Hepatocyte (in vitro differentiated cells): ENCODE measurements at regions not wholly inside any gene's neighbourhood (a gene's known extent, or its start where the extent isn't known, plus 50 kb on each side); places are given as distances from the start of the nearest gene placed in this dataset.

Experiments used
- DNase-seq: peaks from one replicate; pipeline ENCODE4 v3.0.0-alpha.2; 2016; ENCODE audit warnings: low spot score
- H2AFZ ChIP-seq: fragments of 200-600 bp; sonication (generic); 2 replicates; pipeline ENCODE4 v1.6.0; 2016; ENCODE audit warnings: antibody characterized with exemption, mild to moderate bottlenecking
- H3K27ac ChIP-seq: fragments of 200-600 bp; sonication (generic); 2 replicates; pipeline ENCODE4 v1.5.1; 2016; ENCODE audit warnings: mild to moderate bottlenecking
- H3K27me3 ChIP-seq: fragments of 200-600 bp; sonication (generic); 2 replicates; pipeline ENCODE4 v1.6.1; 2016
- H3K36me3 ChIP-seq: fragments of 200-600 bp; sonication (generic); replicated peaks from 2 replicates; pipeline ENCODE4 v1.5.1; 2016; ENCODE audit warnings: low read depth; ENCODE audit not compliant: insufficient read depth
- H3K4me1 ChIP-seq: fragments of 200-600 bp; sonication (generic); 2 replicates; pipeline ENCODE4 v1.5.1; 2016; ENCODE audit warnings: mild to moderate bottlenecking, moderate library complexity; ENCODE audit not compliant: insufficient read depth
- H3K4me2 ChIP-seq: fragments of 200-600 bp; sonication (generic); 2 replicates; pipeline ENCODE4 v1.6.0; 2016
- H3K4me3 ChIP-seq: fragments of 200-600 bp; sonication (generic); 2 replicates; pipeline ENCODE4 v1.5.1; 2016; ENCODE audit warnings: mild to moderate bottlenecking
- H3K79me2 ChIP-seq: fragments of 200-600 bp; sonication (generic); 2 replicates; pipeline ENCODE4 v1.6.0; 2017; ENCODE audit warnings: mild to moderate bottlenecking
- H3K9me2 ChIP-seq: fragments of 200-600 bp; sonication (generic); replicated peaks from 2 replicates; pipeline ENCODE4 v1.6.0; 2017; ENCODE audit warnings: mild to moderate bottlenecking; ENCODE audit not compliant: insufficient read depth
- H3K9me3 ChIP-seq: fragments of 200-600 bp; sonication (generic); 2 replicates; pipeline ENCODE4 v1.5.1; 2016; ENCODE audit warnings: low read depth, mild to moderate bottlenecking
- H4K20me1 ChIP-seq: fragments of 200-600 bp; sonication (generic); 2 replicates; pipeline ENCODE4 v1.6.0; 2016; ENCODE audit warnings: mild to moderate bottlenecking; ENCODE audit not compliant: insufficient read depth, poor library complexity, severe bottlenecking
- CTCF ChIP-seq: fragments of 200-600 bp; sonication (generic); IDR thresholded peaks from 2 replicates; pipeline ENCODE4 v1.5.1; 2016; ENCODE audit warnings: antibody characterized with exemption, mild to moderate bottlenecking; ENCODE audit not compliant: poor library complexity
- EZH2 ChIP-seq: fragments of 200-600 bp; sonication (generic); IDR thresholded peaks from 2 replicates; pipeline ENCODE4 v1.6.1; 2016; ENCODE audit warnings: antibody characterized with exemption, mild to moderate bottlenecking, borderline replicate concordance
- EZH2phosphoT487 ChIP-seq: fragments of 200-600 bp; sonication (generic); IDR thresholded peaks from one replicate; pipeline ENCODE4 v1.6.1; 2018; ENCODE audit warnings: antibody characterized with exemption, mild to moderate bottlenecking, low read depth, moderate library complexity; ENCODE audit not compliant: unreplicated experiment, severe bottlenecking
- WGBS: methylation state at CpG from one replicate; pipeline ENCODE4 v1.1.6; 2016; ENCODE audit warnings: low lambda C conversion rate; ENCODE audit errors: missing lambda C conversion rate; 5-methylcytosine and 5-hydroxymethylcytosine counted together

- no peaks in the 10 kb centered on the region for H3K36me3 ChIP-seq
- H3K79me2 ChIP-seq, result no peaks in the 10 kb centered on the region
- H2AFZ ChIP-seq, result no peak overlapping the region
- no peaks in the 10 kb centered on the region for H3K9me2 ChIP-seq
- H3K9me3 ChIP-seq, result no peaks in the 10 kb centered on the region
- DNase-seq, result peak; percentile 23
- no peaks in the 10 kb centered on the region for H3K27me3 ChIP-seq
- no peaks in the 10 kb centered on the region for H3K4me1 ChIP-seq
- no peaks in the 10 kb centered on the region for H4K20me1 ChIP-seq
- no peak overlapping the region for H3K4me3 ChIP-seq
- no peak overlapping the region for H3K27ac ChIP-seq
- no peak for TF ChIP-seq EZH2phosphoT487
- no peak for TF ChIP-seq CTCF
- TF ChIP-seq EZH2, result no peak
- no peak overlapping the region for H3K4me2 ChIP-seq
- WGBS, result 62% methylated on average over 10 of the region's 10 CpGs
Measured at GRCh38 chr7:106588422-106589197, 72.3 kb downstream of the CCDC71L start.

- TF ChIP-seq CTCF (no peak), EZH2 (no peak), EZH2phosphoT487 (no peak)
- H3K79me2 ChIP-seq, result no peaks in the 10 kb centered on the region
- no peaks in the 10 kb centered on the region for H3K4me1 ChIP-seq
- no peak overlapping the region for H2AFZ ChIP-seq
- DNase-seq, result no peak
- H3K4me2 ChIP-seq, result no peak overlapping the region
- WGBS, result 85% methylated on average over 7 of the region's 7 CpGs
- no peak overlapping the region for H3K4me3 ChIP-seq
- H3K9me2 ChIP-seq, result no peaks in the 10 kb centered on the region
- no peaks in the 10 kb centered on the region for H3K9me3 ChIP-seq
- H3K27me3 ChIP-seq, result no peaks in the 10 kb centered on the region
- H3K36me3 ChIP-seq, result no peaks in the 10 kb centered on the region
- no peaks in the 10 kb centered on the region for H4K20me1 ChIP-seq
- no peak overlapping the region for H3K27ac ChIP-seq
Measured at GRCh38 chr7:106584914-106585759, 75.8 kb downstream of the CCDC71L start.

- H4K20me1 ChIP-seq, result no peaks in the 10 kb centered on the region
- no peaks in the 10 kb centered on the region for H3K79me2 ChIP-seq
- 83% methylated on average over 5 of the region's 5 CpGs for WGBS
- H3K4me2 ChIP-seq, result no peak overlapping the region
- no peaks in the 10 kb centered on the region for H3K4me1 ChIP-seq
- H3K4me3 ChIP-seq, result no peak overlapping the region
- H2AFZ ChIP-seq, result no peak overlapping the region
- TF ChIP-seq CTCF (no peak), EZH2phosphoT487 (no peak), EZH2 (no peak)
- H3K27me3 ChIP-seq, result no peaks in the 10 kb centered on the region
- H3K9me2 ChIP-seq, result no peaks in the 10 kb centered on the region
- DNase-seq, result no peak
- H3K36me3 ChIP-seq, result no peaks in the 10 kb centered on the region
- no peaks in the 10 kb centered on the region for H3K9me3 ChIP-seq
- H3K27ac ChIP-seq, result no peak overlapping the region
Measured at GRCh38 chr7:106583706-106584690, 77.0 kb downstream of the CCDC71L start.
